ENCODE measurements at regions not wholly inside any gene's neighbourhood (a gene's known extent, or its start where the extent isn't known, plus 50 kb on each side); places are given as distances from the start of the nearest gene placed in this dataset.
"Not testable (repeated sequence)": the region's sequence is repeated elsewhere in the genome, so short reads cannot be mapped to it uniquely, and the experiment has no call there.

DNA sequence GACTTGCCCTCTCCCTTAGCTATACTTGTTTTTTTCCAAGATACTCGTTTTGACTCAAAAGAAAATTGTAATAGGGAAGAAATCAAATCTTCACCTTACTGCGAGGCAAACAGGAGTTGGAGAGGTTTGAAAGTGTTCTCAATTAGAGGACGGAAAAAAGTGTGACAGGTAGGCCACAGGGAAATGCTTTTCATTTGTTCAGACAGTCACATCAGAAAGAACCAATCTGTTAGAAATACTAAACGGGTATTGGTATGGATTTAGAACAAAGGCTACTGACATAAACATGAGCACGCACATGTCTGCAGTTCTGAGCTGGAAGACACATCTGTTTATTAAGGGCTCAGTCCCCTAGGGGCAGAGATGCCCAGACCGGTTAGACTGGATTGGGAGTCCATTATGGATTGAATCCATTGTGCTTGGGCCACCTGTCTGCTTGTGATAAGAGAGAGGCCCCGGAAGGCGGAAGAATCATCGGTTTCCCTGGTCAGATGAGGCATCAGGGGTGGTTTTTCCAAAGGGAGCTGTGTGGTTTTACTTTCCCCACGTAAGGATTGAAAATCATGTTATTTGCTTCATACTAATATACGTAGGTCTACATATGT is 220.9 kb upstream of the MYLIP start:
- no peaks in the 10 kb centered on the region for H3K36me3 ChIP-seq (ENCODE audit: control insufficient read depth, insufficient read depth, low read length)
- no peak overlapping the region for H3K4me3 ChIP-seq (replicated peaks; ENCODE audit: low read depth, low read length)
- TF ChIP-seq, protein P1, sequence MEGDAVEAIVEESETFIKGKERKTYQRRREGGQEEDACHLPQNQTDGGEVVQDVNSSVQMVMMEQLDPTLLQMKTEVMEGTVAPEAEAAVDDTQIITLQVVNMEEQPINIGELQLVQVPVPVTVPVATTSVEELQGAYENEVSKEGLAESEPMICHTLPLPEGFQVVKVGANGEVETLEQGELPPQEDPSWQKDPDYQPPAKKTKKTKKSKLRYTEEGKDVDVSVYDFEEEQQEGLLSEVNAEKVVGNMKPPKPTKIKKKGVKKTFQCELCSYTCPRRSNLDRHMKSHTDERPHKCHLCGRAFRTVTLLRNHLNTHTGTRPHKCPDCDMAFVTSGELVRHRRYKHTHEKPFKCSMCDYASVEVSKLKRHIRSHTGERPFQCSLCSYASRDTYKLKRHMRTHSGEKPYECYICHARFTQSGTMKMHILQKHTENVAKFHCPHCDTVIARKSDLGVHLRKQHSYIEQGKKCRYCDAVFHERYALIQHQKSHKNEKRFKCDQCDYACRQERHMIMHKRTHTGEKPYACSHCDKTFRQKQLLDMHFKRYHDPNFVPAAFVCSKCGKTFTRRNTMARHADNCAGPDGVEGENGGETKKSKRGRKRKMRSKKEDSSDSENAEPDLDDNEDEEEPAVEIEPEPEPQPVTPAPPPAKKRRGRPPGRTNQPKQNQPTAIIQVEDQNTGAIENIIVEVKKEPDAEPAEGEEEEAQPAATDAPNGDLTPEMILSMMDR (IDR thresholded peaks at IDR 0.05; ENCODE audit: insufficient read depth, low read length, poor library complexity, severe bottlenecking) = no peak
- DNase-seq (ENCODE audit: extremely low read depth, insufficient read length) = no peak
- no peaks in the 10 kb centered on the region for H3K27me3 ChIP-seq (replicated peaks; ENCODE audit: control insufficient read depth, insufficient read depth, low read length)

DNA sequence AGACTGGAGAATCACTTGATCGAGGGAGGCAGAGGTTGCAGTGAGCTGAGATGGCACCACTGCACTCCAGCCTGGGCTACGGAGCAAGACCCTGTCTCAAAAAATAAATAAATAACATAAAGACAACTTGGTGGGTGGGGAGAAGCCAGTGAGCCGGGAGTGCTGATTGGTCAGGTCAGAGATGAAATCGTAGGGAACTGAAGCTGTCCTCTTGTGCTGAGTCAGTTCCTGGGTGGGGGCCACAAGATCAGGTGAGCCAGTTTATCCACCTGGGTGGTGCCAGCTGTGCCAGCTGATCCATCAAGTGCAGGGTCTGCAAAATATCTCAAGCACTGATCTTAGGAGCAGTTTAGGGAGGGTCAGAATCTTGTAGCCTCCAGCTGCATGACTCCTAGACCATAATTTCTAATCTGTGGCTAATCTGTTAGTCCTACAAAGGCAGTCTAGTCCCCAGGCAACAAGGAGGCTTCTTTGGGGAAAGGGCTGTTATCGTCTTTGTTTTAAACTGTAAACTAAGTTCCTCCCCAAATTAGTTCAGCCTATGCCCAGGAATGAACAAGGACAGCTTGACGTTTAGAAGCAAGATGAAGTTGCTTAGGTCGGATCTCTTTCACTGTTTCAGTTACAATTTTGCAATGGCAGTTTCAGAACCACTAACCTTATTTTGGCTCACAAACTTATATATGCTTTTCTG is 221.5 kb upstream of the MYLIP start:
- H3K4me3 ChIP-seq (replicated peaks; ENCODE audit: low read depth, low read length) = not testable (repeated sequence)

DNA sequence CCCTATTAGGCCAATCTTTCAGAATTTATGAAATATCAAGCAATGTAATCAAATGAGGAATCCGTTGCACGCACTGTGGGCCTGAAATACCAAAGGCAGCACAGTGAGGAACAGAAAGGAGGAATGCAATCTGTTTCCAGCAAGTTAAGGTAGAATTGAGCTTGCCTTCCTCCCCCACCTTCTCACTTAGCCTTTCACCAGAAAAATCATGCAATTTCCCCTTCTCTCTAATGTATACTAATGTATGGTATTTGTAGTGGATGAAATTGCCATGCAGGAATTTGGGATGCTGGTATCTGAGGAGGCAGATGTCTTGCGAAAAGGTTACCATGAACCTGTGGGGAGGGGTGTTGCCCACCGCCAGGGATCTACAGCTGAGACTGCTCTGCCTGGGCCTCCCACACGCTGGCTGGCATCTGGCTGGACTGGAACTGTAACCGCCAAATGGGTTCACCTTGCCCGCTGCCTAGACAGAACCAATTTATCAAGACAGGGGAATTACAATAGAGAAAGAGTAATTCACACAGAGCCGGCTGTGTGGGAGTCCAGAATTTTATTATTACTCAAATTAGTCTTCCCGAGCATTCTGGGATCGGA is 222.4 kb upstream of the MYLIP start:
- H3K4me3 ChIP-seq (replicated peaks; ENCODE audit: low read depth, low read length) = no peak overlapping the region
- H3K36me3 ChIP-seq (ENCODE audit: control insufficient read depth, insufficient read depth, low read length) = no peaks in the 10 kb centered on the region
- TF ChIP-seq, protein P1 (IDR thresholded peaks at IDR 0.05; ENCODE audit: insufficient read depth, low read length, poor library complexity, severe bottlenecking) = no peak
- no peak for DNase-seq (ENCODE audit: extremely low read depth, insufficient read length)
- H3K27me3 ChIP-seq (replicated peaks; ENCODE audit: control insufficient read depth, insufficient read depth, low read length) = no peaks in the 10 kb centered on the region

More for the DNA sequence above, 221.5 kb upstream of the MYLIP start:
- not testable (repeated sequence) for H3K36me3 ChIP-seq (ENCODE audit: control insufficient read depth, insufficient read depth, low read length); H3K27me3 ChIP-seq (replicated peaks; ENCODE audit: control insufficient read depth, insufficient read depth, low read length); DNase-seq (ENCODE audit: extremely low read depth, insufficient read length)

DNA sequence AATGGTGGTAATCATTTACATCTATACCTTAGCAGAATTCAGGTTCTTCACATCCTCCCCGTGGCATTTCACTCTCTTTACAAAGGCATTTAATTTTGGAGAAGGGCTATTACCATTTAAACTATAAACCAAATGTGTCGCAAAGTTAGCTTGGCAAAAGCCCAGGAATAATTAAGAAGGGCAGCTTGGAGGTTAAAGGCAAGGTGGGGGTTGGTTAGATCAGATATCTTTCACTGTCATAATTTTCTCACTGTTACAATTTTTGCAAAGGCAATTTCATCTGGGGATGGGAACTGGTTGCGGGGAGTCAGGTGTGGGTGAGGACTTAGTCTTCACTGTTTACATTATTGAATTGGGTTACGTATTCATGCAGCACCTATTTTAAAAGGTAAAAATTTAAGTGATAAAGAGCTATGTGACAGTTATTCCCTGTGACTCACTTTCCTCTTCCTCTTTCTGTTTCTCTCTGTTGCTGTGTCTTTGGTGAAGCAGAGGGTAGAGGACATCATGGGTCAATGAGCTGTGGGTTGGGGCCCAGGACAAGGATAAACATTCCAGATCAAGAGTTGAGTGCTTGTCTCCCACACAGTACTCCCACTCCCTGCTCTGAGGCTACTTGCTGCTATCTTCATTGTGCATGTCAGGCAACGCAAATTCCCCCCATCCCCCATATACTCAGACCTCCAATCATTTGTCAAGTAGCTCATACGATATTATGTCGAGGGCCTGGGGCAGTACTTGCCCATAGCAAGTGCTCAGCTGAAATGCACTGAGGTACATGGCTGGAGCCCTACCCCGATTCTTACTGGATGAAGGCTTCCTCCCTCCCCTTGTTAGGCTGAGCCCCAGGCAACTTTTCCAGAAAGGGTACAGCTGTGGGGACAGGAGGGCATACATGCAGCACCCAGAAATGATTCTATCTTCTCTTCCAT is 223.1 kb upstream of the MYLIP start:
- H3K36me3 ChIP-seq (ENCODE audit: control insufficient read depth, insufficient read depth, low read length) = no peaks in the 10 kb centered on the region
- H3K27me3 ChIP-seq (replicated peaks; ENCODE audit: control insufficient read depth, insufficient read depth, low read length) = no peaks in the 10 kb centered on the region
- DNase-seq (ENCODE audit: extremely low read depth, insufficient read length) = peak; percentile 58
- H3K4me3 ChIP-seq (replicated peaks; ENCODE audit: low read depth, low read length) = no peak overlapping the region
- TF ChIP-seq, protein P1 (IDR thresholded peaks at IDR 0.05; ENCODE audit: insufficient read depth, low read length, poor library complexity, severe bottlenecking) = no peak

DNA sequence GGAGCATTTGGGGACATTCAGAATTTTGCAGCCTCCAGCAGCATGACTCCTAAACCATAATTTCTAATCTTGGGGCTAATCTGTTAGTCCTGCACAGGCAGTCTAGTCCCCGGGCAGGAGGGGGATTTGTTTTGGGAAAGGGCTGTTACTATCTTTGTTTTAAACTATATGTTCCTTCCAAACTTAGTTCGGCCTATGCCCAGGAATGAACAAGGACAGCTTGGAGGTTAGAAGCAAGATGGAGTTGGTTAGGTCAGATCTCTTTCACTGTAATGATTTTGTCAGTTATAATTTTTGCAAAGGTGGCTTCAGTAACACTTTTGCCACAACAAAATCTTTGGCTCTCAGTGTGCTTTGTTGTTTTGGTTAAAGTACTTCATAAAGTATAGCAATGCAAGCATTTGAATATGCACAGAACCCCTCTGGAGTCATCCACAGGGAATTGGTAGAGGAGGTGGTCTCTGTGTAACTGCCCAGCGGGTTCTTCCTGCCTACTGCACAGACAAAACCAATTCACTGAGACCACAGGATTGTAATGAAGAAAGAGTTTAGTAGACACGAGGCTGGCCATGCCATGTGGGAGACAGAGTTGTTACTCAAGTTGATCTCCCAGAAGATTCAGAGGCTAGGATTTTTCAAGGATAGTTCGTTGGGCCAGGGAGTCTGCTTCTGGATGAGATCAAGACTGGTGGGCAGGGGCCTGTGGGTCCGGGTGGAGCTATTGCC is 224.1 kb upstream of the MYLIP start:
- TF ChIP-seq, protein P1 (IDR thresholded peaks at IDR 0.05; ENCODE audit: insufficient read depth, low read length, poor library complexity, severe bottlenecking) = no peak
- no peak for DNase-seq (ENCODE audit: extremely low read depth, insufficient read length)
- H3K4me3 ChIP-seq (replicated peaks; ENCODE audit: low read depth, low read length) = no peak overlapping the region
- H3K36me3 ChIP-seq (ENCODE audit: control insufficient read depth, insufficient read depth, low read length) = no peaks in the 10 kb centered on the region
- no peaks in the 10 kb centered on the region for H3K27me3 ChIP-seq (replicated peaks; ENCODE audit: control insufficient read depth, insufficient read depth, low read length)
